Mesenchymal stem cell (in vitro differentiated cells and primary cell): ENCODE measurements at regions not wholly inside any gene's neighbourhood (a gene's known extent, or its start where the extent isn't known, plus 50 kb on each side); places are given as distances from the start of the nearest gene placed in this dataset.

Experiments used
- DNase-seq: peaks from one replicate; pipeline ENCODE4 v3.0.0-alpha.2; 2013
- H2AFZ ChIP-seq: one replicate; pipeline ENCODE4 v1.6.1; 2013; ENCODE audit warnings: low read depth, mild to moderate bottlenecking, control low read depth, inconsistent platforms, low read length, moderate library complexity
- H2AK5ac ChIP-seq: 2 replicates; pipeline ENCODE4 v1.6.1; 2013; ENCODE audit warnings: low read length, moderate library complexity, mild to moderate bottlenecking, inconsistent platforms; ENCODE audit not compliant: severe bottlenecking
- H2BK120ac ChIP-seq: one replicate; pipeline ENCODE4 v1.6.1; 2013; ENCODE audit warnings: low read depth, mild to moderate bottlenecking, inconsistent platforms, low read length, moderate library complexity
- H2BK12ac ChIP-seq, 2 experiments: one replicate each; pipeline ENCODE4 v1.6.1; 2013; ENCODE audit warnings: inconsistent platforms in 2 of 2, low read length in 2 of 2, mild to moderate bottlenecking in 2 of 2, moderate library complexity in 2 of 2, control low read depth in 1 of 2
- H2BK15ac ChIP-seq: one replicate; pipeline ENCODE4 v1.6.1; 2013; ENCODE audit warnings: mild to moderate bottlenecking, low read depth, inconsistent platforms; ENCODE audit not compliant: poor library complexity, severe bottlenecking
- H2BK5ac ChIP-seq: 2 replicates; pipeline ENCODE4 v1.6.1; 2013; ENCODE audit warnings: low read depth, mild to moderate bottlenecking, low read length, control low read depth, inconsistent platforms; ENCODE audit not compliant: poor library complexity, severe bottlenecking
- H3K14ac ChIP-seq, 2 experiments: one replicate each; pipeline ENCODE4 v1.6.1; 2013; ENCODE audit warnings: inconsistent platforms in 2 of 2, low read length in 2 of 2, control low read depth in 1 of 2, mild to moderate bottlenecking in 1 of 2, moderate library complexity in 1 of 2
- H3K18ac ChIP-seq, 2 experiments: one replicate each; pipeline ENCODE4 v1.6.1; 2013; ENCODE audit warnings: inconsistent platforms in 2 of 2, low read length in 2 of 2, control low read depth in 1 of 2, low read depth in 1 of 2, mild to moderate bottlenecking in 1 of 2
- H3K23ac ChIP-seq, 2 experiments: one replicate each; pipeline ENCODE4 v1.6.1; 2013; ENCODE audit warnings: inconsistent platforms in 2 of 2, low read length in 2 of 2, mild to moderate bottlenecking in 2 of 2, moderate library complexity in 2 of 2, control low read depth in 1 of 2
- H3K27ac ChIP-seq: 2 replicates; pipeline ENCODE4 v1.5.1; 2013; ENCODE audit warnings: mild to moderate bottlenecking, moderate library complexity, low read length, control low read depth, inconsistent platforms; ENCODE audit not compliant: poor library complexity, severe bottlenecking
- H3K27me3 ChIP-seq, 2 experiments: 2 replicates each; pipeline versions ENCODE4 v1.6.1 to v1.7.0; 2013; ENCODE audit warnings: low read length in 2 of 2, mild to moderate bottlenecking in 2 of 2, moderate library complexity in 2 of 2, control low read depth in 1 of 2, inconsistent platforms in 1 of 2; ENCODE audit not compliant: control insufficient read depth in 1 of 2, insufficient read depth in 1 of 2
- H3K36me3 ChIP-seq, 2 experiments: 2 replicates each; pipeline versions ENCODE4 v1.6.1 to v1.7.0; 2013; ENCODE audit warnings: low read length in 2 of 2, control low read depth in 1 of 2, inconsistent platforms in 1 of 2, low read depth in 1 of 2, mild to moderate bottlenecking in 1 of 2; ENCODE audit not compliant: insufficient read depth in 2 of 2, control insufficient read depth in 1 of 2
- H3K4ac ChIP-seq, 2 experiments: one replicate each; pipeline ENCODE4 v1.6.1; 2013; ENCODE audit warnings: inconsistent platforms in 2 of 2, low read length in 2 of 2, mild to moderate bottlenecking in 2 of 2, moderate library complexity in 2 of 2, control low read depth in 1 of 2, low read depth in 1 of 2
- H3K4me1 ChIP-seq: 2 replicates; pipeline ENCODE4 v1.6.1; 2013; ENCODE audit warnings: low read depth, low read length, control low read depth; ENCODE audit not compliant: control insufficient read depth, insufficient read depth
- H3K4me2 ChIP-seq: 2 replicates; pipeline ENCODE4 v1.6.1; 2013; ENCODE audit warnings: low read length, mild to moderate bottlenecking, inconsistent platforms; ENCODE audit not compliant: poor library complexity, severe bottlenecking
- H3K4me3 ChIP-seq, 2 experiments: 2 replicates each; pipeline versions ENCODE4 v1.5.1 to v1.7.0; 2013; ENCODE audit warnings: low read length in 2 of 2, mild to moderate bottlenecking in 2 of 2, control low read depth in 1 of 2, low read depth in 1 of 2; ENCODE audit not compliant: insufficient read depth in 1 of 2
- H3K79me1 ChIP-seq: replicated peaks from 2 replicates; pipeline ENCODE4 v1.6.1; 2013; ENCODE audit warnings: mild to moderate bottlenecking, control low read depth, low read length, inconsistent platforms; ENCODE audit not compliant: poor library complexity, severe bottlenecking
- H3K9ac ChIP-seq: 2 replicates; pipeline ENCODE4 v1.7.0; 2013; ENCODE audit warnings: mild to moderate bottlenecking, low read length, moderate library complexity
- H3K9me3 ChIP-seq: 2 replicates; pipeline ENCODE4 v1.7.0; 2013; ENCODE audit warnings: mild to moderate bottlenecking, low read length; ENCODE audit not compliant: control insufficient read depth
- H4K8ac ChIP-seq: one replicate; pipeline ENCODE4 v1.6.1; 2013; ENCODE audit warnings: inconsistent platforms, mild to moderate bottlenecking, low read length, moderate library complexity
- H4K91ac ChIP-seq: one replicate; pipeline ENCODE4 v1.6.1; 2013; ENCODE audit warnings: mild to moderate bottlenecking, low read length, inconsistent platforms
- WGBS: methylation state at CpG from one replicate; pipeline ENCODE4 v1.1.7; 2013; ENCODE audit warnings: mixed read lengths; 5-methylcytosine and 5-hydroxymethylcytosine counted together

- no peak overlapping the region for H3K4ac ChIP-seq
- 83% methylated on average over 2 of the region's 3 CpGs for WGBS
- H3K9me3 ChIP-seq, result no peaks in the 10 kb centered on the region
- no peaks in the 10 kb centered on the region for H3K36me3 ChIP-seq
- H3K4me2 ChIP-seq, result no peak overlapping the region
- H3K9ac ChIP-seq, result no peak overlapping the region
- H3K23ac ChIP-seq, result no peak overlapping the region
- no peak overlapping the region for H2BK120ac ChIP-seq
- no peak overlapping the region for H3K27ac ChIP-seq
- H4K8ac ChIP-seq, result no peak overlapping the region
- no peak overlapping the region for H4K91ac ChIP-seq
- no peaks in the 10 kb centered on the region for H3K79me1 ChIP-seq
- H2AFZ ChIP-seq, result no peak overlapping the region
- no peak overlapping the region for H3K18ac ChIP-seq
- H2BK12ac ChIP-seq, result no peak overlapping the region
- H3K14ac ChIP-seq, result no peak overlapping the region
- no peak for DNase-seq
- no peak overlapping the region for H2AK5ac ChIP-seq
- H3K27me3 ChIP-seq, result no peaks in the 10 kb centered on the region
- no peak overlapping the region for H2BK15ac ChIP-seq
- H3K4me3 ChIP-seq, result no peak overlapping the region
- no peaks in the 10 kb centered on the region for H3K4me1 ChIP-seq
- no peak overlapping the region for H2BK5ac ChIP-seq
Observed at GRCh38 chr5:161190086-161190485, 338.1 kb upstream of the ATP10B start.

- no peak overlapping the region for H2BK12ac ChIP-seq
- no peak overlapping the region for H3K23ac ChIP-seq
- H2AK5ac ChIP-seq, result no peak overlapping the region
- H2BK15ac ChIP-seq, result no peak overlapping the region
- H3K27ac ChIP-seq, result no peak overlapping the region
- H4K91ac ChIP-seq, result no peak overlapping the region
- H3K4ac ChIP-seq, result no peak overlapping the region
- H3K4me1 ChIP-seq, result no peaks in the 10 kb centered on the region
- H4K8ac ChIP-seq, result no peak overlapping the region
- no CpG with 5 or more reads among the region's 1 CpG for WGBS
- no peak overlapping the region for H3K4me2 ChIP-seq
- no peaks in the 10 kb centered on the region for H3K9me3 ChIP-seq
- no peak overlapping the region for H2BK5ac ChIP-seq
- no peaks in the 10 kb centered on the region for H3K36me3 ChIP-seq
- no peak overlapping the region for H3K18ac ChIP-seq
- H3K14ac ChIP-seq, result no peak overlapping the region
- H3K9ac ChIP-seq, result no peak overlapping the region
- no peaks in the 10 kb centered on the region for H3K79me1 ChIP-seq
- no peak overlapping the region for H3K4me3 ChIP-seq
- DNase-seq, result no peak
- H2AFZ ChIP-seq, result no peak overlapping the region
- no peak overlapping the region for H2BK120ac ChIP-seq
- no peaks in the 10 kb centered on the region for H3K27me3 ChIP-seq
Observed at GRCh38 chr5:161189452-161189851, 337.4 kb upstream of the ATP10B start.

- H3K27ac ChIP-seq, result no peak overlapping the region
- no peaks in the 10 kb centered on the region for H3K9me3 ChIP-seq
- no peaks in the 10 kb centered on the region for H3K79me1 ChIP-seq
Observed at GRCh38 chr5:161183559-161183958, 331.5 kb upstream of the ATP10B start.

GRCh38 chr5:161176221-161176620, 324.2 kb upstream of the ATP10B start:
- no peak overlapping the region for H3K4ac ChIP-seq
- H2AFZ ChIP-seq, result no peak overlapping the region
- H3K4me2 ChIP-seq, result no peak overlapping the region
- no peak overlapping the region for H3K23ac ChIP-seq
- no peak overlapping the region for H3K9ac ChIP-seq
- DNase-seq, result no peak
- no peak overlapping the region for H3K4me3 ChIP-seq
- no peaks in the 10 kb centered on the region for H3K9me3 ChIP-seq
- H2BK12ac ChIP-seq, result no peak overlapping the region
- no peak overlapping the region for H2BK120ac ChIP-seq
- no peak overlapping the region for H3K27ac ChIP-seq
- no peaks in the 10 kb centered on the region for H3K36me3 ChIP-seq
- H3K79me1 ChIP-seq, result no peaks in the 10 kb centered on the region
- no peak overlapping the region for H2AK5ac ChIP-seq
- no peaks in the 10 kb centered on the region for H3K27me3 ChIP-seq
- no peak overlapping the region for H3K18ac ChIP-seq
- H4K91ac ChIP-seq, result no peak overlapping the region
- no peak overlapping the region for H2BK15ac ChIP-seq
- WGBS, result 47% methylated on average over 2 of the region's 2 CpGs
- H3K4me1 ChIP-seq, result no peaks in the 10 kb centered on the region
- no peak overlapping the region for H3K14ac ChIP-seq
- no peak overlapping the region for H2BK5ac ChIP-seq
- H4K8ac ChIP-seq, result no peak overlapping the region

More at GRCh38 chr5:161183559-161183958, 331.5 kb upstream of the ATP10B start:
- Histone ChIP-seq H2BK120ac (no peak overlapping the region), H3K18ac (no peak overlapping the region), H3K4me1 (no peaks in the 10 kb centered on the region), H3K14ac (no peak overlapping the region), H2BK15ac (no peak overlapping the region), H2AK5ac (no peak overlapping the region), H2AFZ (no peak overlapping the region), H3K4me2 (no peak overlapping the region), H3K27me3 (no peaks in the 10 kb centered on the region), H3K9ac (no peak overlapping the region), H4K8ac (no peak overlapping the region), H2BK12ac (no peak overlapping the region), H2BK5ac (no peak overlapping the region), H3K4me3 (no peak overlapping the region), H4K91ac (no peak overlapping the region), H3K23ac (no peak overlapping the region), H3K4ac (no peak overlapping the region), H3K36me3 (no peaks in the 10 kb centered on the region)
- no peak for DNase-seq
